ENCODE measurements at regions not wholly inside any gene's neighbourhood (a gene's known extent, or its start where the extent isn't known, plus 50 kb on each side); places are given as distances from the start of the nearest gene placed in this dataset.

- no peak for DNase-seq
Observed at GRCh38 chr2:7226501-7226900, 309.3 kb downstream of the RNF144A start.

- no peak for DNase-seq
Observed at GRCh38 chr2:7233126-7233525, 315.9 kb downstream of the RNF144A start.

GRCh38 chr2:7237466-7237865 lies 320.3 kb downstream of the RNF144A start:
- DNase-seq, result no peak

- DNase-seq, result no peak
Observed at GRCh38 chr2:7239078-7239477, 321.9 kb downstream of the RNF144A start.

- no peak for DNase-seq
Observed at GRCh38 chr2:7241041-7241745, 324.0 kb downstream of the RNF144A start.

- no peak for DNase-seq
Observed at GRCh38 chr2:7242189-7242867, 325.1 kb downstream of the RNF144A start.

- DNase-seq, result no peak
Observed at GRCh38 chr2:7243276-7243675, 326.1 kb downstream of the RNF144A start.

GRCh38 chr2:7256377-7256776 lies 339.2 kb downstream of the RNF144A start:
- no peak for DNase-seq

GRCh38 chr2:7262727-7263126 lies 345.5 kb downstream of the RNF144A start:
- no peak for DNase-seq

GRCh38 chr2:7264791-7265190 lies 347.6 kb downstream of the RNF144A start:
- no peak for DNase-seq

GRCh38 chr2:7265286-7265685 lies 348.1 kb downstream of the RNF144A start:
- DNase-seq, result no peak

- DNase-seq, result no peak
Observed at GRCh38 chr2:7269106-7269643, 352.0 kb downstream of the RNF144A start.

GRCh38 chr2:7270011-7270431 lies 352.8 kb downstream of the RNF144A start:
- DNase-seq, result no peak

GRCh38 chr2:7272210-7272609 lies 355.0 kb downstream of the RNF144A start:
- no peak for DNase-seq

GRCh38 chr2:7278984-7279383 lies 361.8 kb downstream of the RNF144A start:
- DNase-seq, result no peak

- DNase-seq, result no peak
Observed at GRCh38 chr2:7279421-7279949, 362.3 kb downstream of the RNF144A start.

GRCh38 chr2:7280790-7281189 lies 363.6 kb downstream of the RNF144A start:
- no peak for DNase-seq

- no peak for DNase-seq
Observed at GRCh38 chr2:7281231-7282201, 364.3 kb downstream of the RNF144A start.

GRCh38 chr2:7286120-7286519 lies 368.9 kb downstream of the RNF144A start:
- no peak for DNase-seq

- DNase-seq, result no peak
Observed at GRCh38 chr2:7288484-7288883, 371.3 kb downstream of the RNF144A start.

- no peak for DNase-seq
Observed at GRCh38 chr2:7289697-7290096, 372.5 kb downstream of the RNF144A start.

GRCh38 chr2:7292154-7292691 lies 375.0 kb downstream of the RNF144A start:
- no peak for DNase-seq

GRCh38 chr2:7309582-7309981 lies 392.4 kb downstream of the RNF144A start:
- no peak for DNase-seq

Measured in CD4-positive, alpha-beta T cell treated with Interferon gamma for 1 hour (primary cell).